HL-60 (cell line): ENCODE measurements at regions not wholly inside any gene's neighbourhood (a gene's known extent, or its start where the extent isn't known, plus 50 kb on each side); places are given as distances from the start of the nearest gene placed in this dataset.

ENCODE experiments used
- DNase-seq, 2 experiments: peaks; one replicate each; pipeline ENCODE4 v3.0.0-alpha.2; 2010 to 2020; ENCODE audit warnings: low read depth in 1 of 2, low spot score in 1 of 2
- H3K27ac ChIP-seq: fragments of 250-450 bp; sonication (Bioruptor Pico); replicated peaks from 2 replicates; pipeline ENCODE4 v1.5.1; 2020; ENCODE audit warnings: mild to moderate bottlenecking, moderate library complexity
- H3K27me3 ChIP-seq: fragments of 250-450 bp; sonication (Bioruptor Pico); 2 replicates; pipeline ENCODE4 v1.5.1; 2021; ENCODE audit warnings: mild to moderate bottlenecking, moderate library complexity; ENCODE audit not compliant: insufficient read depth, poor library complexity, severe bottlenecking
- H3K4me3 ChIP-seq: replicated peaks from 2 replicates; pipeline ENCODE4 v1.5.1; 2011; ENCODE audit warnings: mild to moderate bottlenecking, control low read depth, low read length; ENCODE audit not compliant: insufficient read depth
- CTCF ChIP-seq: IDR thresholded peaks from one replicate; pipeline ENCODE4 v1.5.1; 2011; ENCODE audit warnings: low read length, control low read depth, inconsistent platforms; ENCODE audit not compliant: insufficient read depth
- GABPA ChIP-seq: IDR thresholded peaks from 2 replicates; pipeline ENCODE4 v1.6.1; 2012; ENCODE audit warnings: low read depth
- POLR2AphosphoS5 ChIP-seq: IDR thresholded peaks from 2 replicates; pipeline ENCODE4 v1.6.1; 2012; ENCODE audit warnings: low read depth
- SPI1 ChIP-seq: IDR thresholded peaks from 2 replicates; pipeline ENCODE4 v1.6.1; 2012; ENCODE audit warnings: low read depth, mild to moderate bottlenecking, borderline replicate concordance
- TF ChIP-seq, protein P1 (sequence below): IDR thresholded peaks from 2 replicates; pipeline ENCODE4 v1.6.1; 2012; ENCODE audit warnings: low read depth; ENCODE audit not compliant: insufficient replicate concordance

GRCh38 chr13:99808786-99809185 lies 162.8 kb downstream of the ZIC5 start:
- Histone ChIP-seq H3K4me3 (no peak overlapping the region), H3K27me3 (no peaks in the 10 kb centered on the region)

GRCh38 chr13:99806671-99807070 lies 164.9 kb downstream of the ZIC5 start:
- no peak for TF ChIP-seq SPI1
- H3K27ac ChIP-seq = no peak overlapping the region
- no peak for DNase-seq
- no peak overlapping the region for H3K4me3 ChIP-seq
- no peaks in the 10 kb centered on the region for H3K27me3 ChIP-seq

More at GRCh38 chr13:99808786-99809185, 162.8 kb downstream of the ZIC5 start:
- H3K27ac ChIP-seq = no peak overlapping the region
- no peak for TF ChIP-seq SPI1
- TF ChIP-seq CTCF = no peak
- no peak for TF ChIP-seq GABPA
- TF ChIP-seq, protein P1, sequence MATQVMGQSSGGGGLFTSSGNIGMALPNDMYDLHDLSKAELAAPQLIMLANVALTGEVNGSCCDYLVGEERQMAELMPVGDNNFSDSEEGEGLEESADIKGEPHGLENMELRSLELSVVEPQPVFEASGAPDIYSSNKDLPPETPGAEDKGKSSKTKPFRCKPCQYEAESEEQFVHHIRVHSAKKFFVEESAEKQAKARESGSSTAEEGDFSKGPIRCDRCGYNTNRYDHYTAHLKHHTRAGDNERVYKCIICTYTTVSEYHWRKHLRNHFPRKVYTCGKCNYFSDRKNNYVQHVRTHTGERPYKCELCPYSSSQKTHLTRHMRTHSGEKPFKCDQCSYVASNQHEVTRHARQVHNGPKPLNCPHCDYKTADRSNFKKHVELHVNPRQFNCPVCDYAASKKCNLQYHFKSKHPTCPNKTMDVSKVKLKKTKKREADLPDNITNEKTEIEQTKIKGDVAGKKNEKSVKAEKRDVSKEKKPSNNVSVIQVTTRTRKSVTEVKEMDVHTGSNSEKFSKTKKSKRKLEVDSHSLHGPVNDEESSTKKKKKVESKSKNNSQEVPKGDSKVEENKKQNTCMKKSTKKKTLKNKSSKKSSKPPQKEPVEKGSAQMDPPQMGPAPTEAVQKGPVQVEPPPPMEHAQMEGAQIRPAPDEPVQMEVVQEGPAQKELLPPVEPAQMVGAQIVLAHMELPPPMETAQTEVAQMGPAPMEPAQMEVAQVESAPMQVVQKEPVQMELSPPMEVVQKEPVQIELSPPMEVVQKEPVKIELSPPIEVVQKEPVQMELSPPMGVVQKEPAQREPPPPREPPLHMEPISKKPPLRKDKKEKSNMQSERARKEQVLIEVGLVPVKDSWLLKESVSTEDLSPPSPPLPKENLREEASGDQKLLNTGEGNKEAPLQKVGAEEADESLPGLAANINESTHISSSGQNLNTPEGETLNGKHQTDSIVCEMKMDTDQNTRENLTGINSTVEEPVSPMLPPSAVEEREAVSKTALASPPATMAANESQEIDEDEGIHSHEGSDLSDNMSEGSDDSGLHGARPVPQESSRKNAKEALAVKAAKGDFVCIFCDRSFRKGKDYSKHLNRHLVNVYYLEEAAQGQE = no peak
- TF ChIP-seq POLR2AphosphoS5 = no peak
- no peak for DNase-seq

- no peak for DNase-seq
- TF ChIP-seq SPI1 (no peak), POLR2AphosphoS5 (no peak), CTCF (no peak), GABPA (no peak)
- TF ChIP-seq, protein P1 = no peak
- H3K27me3 ChIP-seq = no peaks in the 10 kb centered on the region
- no peak overlapping the region for H3K27ac ChIP-seq
- no peak overlapping the region for H3K4me3 ChIP-seq
Measured at GRCh38 chr13:99805361-99805760, 166.2 kb downstream of the ZIC5 start.

DNA sequence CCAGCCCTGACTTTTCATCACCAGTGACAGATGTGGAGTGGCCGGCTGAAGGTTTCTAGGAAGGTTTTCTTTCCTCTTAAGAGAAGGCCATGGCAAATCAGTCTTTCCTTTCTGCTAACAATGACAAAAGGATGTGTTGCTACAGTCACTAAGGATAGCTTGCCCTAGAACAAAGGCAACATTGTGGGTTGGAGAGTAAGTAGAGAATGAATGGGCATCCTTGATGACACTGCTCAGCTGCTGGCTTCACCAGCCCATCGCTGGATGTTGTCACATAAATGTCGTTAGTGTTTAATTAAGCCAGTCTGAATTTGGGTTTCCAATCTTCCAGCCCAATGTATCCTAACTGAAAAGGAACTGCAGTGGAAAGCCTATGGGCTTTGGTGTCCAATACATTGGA lies 168.4 kb downstream of the ZIC5 start:
- H3K27me3 ChIP-seq = no peaks in the 10 kb centered on the region
- no peak for DNase-seq
- H3K4me3 ChIP-seq = no peak overlapping the region
- no peak overlapping the region for H3K27ac ChIP-seq
- TF ChIP-seq POLR2AphosphoS5 = no peak

GRCh38 chr13:99802416-99802815 lies 169.2 kb downstream of the ZIC5 start:
- Histone ChIP-seq H3K4me3 (no peak overlapping the region), H3K27ac (no peak overlapping the region), H3K27me3 (no peaks in the 10 kb centered on the region)
- TF ChIP-seq GABPA (no peak), SPI1 (no peak), POLR2AphosphoS5 (no peak), CTCF (no peak)
- TF ChIP-seq, protein P1 = no peak
- no peak for DNase-seq
